GM23248 (cell line): ENCODE measurements at regions not wholly inside any gene's neighbourhood (a gene's known extent, or its start where the extent isn't known, plus 50 kb on each side); places are given as distances from the start of the nearest gene placed in this dataset.

Source experiments
- EZH2 ChIP-seq: fragments of 200-600 bp; sonication (generic); IDR thresholded peaks from 2 replicates; pipeline ENCODE4 v1.6.1; 2018; ENCODE audit warnings: antibody characterized with exemption, mild to moderate bottlenecking; ENCODE audit not compliant: insufficient read depth, poor library complexity, severe bottlenecking
- EZH2phosphoT487 ChIP-seq: fragments of 200-600 bp; sonication (generic); IDR thresholded peaks from 2 replicates; pipeline ENCODE4 v1.6.1; 2018; ENCODE audit warnings: antibody characterized with exemption, moderate library complexity, mild to moderate bottlenecking, low read depth; ENCODE audit not compliant: insufficient read depth

- TF ChIP-seq EZH2 (no peak), EZH2phosphoT487 (no peak)
Observed at GRCh38 chr16:48850097-48850770, 240.3 kb upstream of the N4BP1 start.
